ENCODE measurements at regions not wholly inside any gene's neighbourhood (a gene's known extent, or its start where the extent isn't known, plus 50 kb on each side); places are given as distances from the start of the nearest gene placed in this dataset.

DNA sequence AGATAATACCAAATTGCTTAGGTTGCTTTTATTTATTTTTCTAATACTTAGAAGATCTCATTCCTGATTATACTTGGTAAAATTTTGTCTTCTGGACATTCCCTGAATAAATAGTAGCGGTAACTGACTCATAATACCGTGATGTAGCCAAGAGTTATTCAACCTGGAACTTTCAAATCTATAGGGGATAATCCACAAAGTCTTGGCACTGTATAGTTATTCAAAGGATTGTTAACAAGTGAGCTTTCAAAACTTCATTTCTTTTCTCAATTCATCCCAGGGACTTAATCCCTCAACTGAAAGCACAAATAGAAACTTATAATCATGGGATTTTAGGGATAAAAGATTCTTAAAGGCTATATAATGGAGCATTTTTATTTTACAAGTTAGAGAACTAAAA lies 1383.3 kb downstream of the FAM133A start:
- ChIA-PET POLR2A (no interaction called here), CTCF (no interaction called here)
- TF ChIP-seq, protein P1, sequence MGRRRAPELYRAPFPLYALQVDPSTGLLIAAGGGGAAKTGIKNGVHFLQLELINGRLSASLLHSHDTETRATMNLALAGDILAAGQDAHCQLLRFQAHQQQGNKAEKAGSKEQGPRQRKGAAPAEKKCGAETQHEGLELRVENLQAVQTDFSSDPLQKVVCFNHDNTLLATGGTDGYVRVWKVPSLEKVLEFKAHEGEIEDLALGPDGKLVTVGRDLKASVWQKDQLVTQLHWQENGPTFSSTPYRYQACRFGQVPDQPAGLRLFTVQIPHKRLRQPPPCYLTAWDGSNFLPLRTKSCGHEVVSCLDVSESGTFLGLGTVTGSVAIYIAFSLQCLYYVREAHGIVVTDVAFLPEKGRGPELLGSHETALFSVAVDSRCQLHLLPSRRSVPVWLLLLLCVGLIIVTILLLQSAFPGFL (CRISPR knock-in tag; IDR thresholded peaks at IDR 0.05; ENCODE audit: borderline replicate concordance) = no peak
- TF ChIP-seq CBFB (CRISPR knock-in tag; IDR thresholded peaks at IDR 0.05; ENCODE audit: low read depth) = no peak
- no peak for TF ChIP-seq ZNF416 (CRISPR knock-in tag; IDR thresholded peaks at IDR 0.05)
- no peak for TF ChIP-seq MXD4 (CRISPR knock-in tag; IDR thresholded peaks at IDR 0.05; ENCODE audit: borderline replicate concordance)
- no peak for TF ChIP-seq TCF7 (CRISPR knock-in tag; IDR thresholded peaks at IDR 0.05; ENCODE audit: low read depth)
- TF ChIP-seq, protein P2, sequence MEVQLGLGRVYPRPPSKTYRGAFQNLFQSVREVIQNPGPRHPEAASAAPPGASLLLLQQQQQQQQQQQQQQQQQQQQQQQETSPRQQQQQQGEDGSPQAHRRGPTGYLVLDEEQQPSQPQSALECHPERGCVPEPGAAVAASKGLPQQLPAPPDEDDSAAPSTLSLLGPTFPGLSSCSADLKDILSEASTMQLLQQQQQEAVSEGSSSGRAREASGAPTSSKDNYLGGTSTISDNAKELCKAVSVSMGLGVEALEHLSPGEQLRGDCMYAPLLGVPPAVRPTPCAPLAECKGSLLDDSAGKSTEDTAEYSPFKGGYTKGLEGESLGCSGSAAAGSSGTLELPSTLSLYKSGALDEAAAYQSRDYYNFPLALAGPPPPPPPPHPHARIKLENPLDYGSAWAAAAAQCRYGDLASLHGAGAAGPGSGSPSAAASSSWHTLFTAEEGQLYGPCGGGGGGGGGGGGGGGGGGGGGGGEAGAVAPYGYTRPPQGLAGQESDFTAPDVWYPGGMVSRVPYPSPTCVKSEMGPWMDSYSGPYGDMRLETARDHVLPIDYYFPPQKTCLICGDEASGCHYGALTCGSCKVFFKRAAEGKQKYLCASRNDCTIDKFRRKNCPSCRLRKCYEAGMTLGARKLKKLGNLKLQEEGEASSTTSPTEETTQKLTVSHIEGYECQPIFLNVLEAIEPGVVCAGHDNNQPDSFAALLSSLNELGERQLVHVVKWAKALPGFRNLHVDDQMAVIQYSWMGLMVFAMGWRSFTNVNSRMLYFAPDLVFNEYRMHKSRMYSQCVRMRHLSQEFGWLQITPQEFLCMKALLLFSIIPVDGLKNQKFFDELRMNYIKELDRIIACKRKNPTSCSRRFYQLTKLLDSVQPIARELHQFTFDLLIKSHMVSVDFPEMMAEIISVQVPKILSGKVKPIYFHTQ (CRISPR knock-in tag; IDR thresholded peaks at IDR 0.05) = no peak
- TF ChIP-seq GRHL2 (CRISPR knock-in tag; IDR thresholded peaks at IDR 0.05; ENCODE audit: insufficient replicate concordance, severe bottlenecking) = no peak
- TF ChIP-seq, protein P3, sequence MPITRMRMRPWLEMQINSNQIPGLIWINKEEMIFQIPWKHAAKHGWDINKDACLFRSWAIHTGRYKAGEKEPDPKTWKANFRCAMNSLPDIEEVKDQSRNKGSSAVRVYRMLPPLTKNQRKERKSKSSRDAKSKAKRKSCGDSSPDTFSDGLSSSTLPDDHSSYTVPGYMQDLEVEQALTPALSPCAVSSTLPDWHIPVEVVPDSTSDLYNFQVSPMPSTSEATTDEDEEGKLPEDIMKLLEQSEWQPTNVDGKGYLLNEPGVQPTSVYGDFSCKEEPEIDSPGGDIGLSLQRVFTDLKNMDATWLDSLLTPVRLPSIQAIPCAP (CRISPR knock-in tag; IDR thresholded peaks at IDR 0.05) = no peak
- no peak for TF ChIP-seq PRRX2 (CRISPR knock-in tag; IDR thresholded peaks at IDR 0.05)
- TF ChIP-seq, protein P4, sequence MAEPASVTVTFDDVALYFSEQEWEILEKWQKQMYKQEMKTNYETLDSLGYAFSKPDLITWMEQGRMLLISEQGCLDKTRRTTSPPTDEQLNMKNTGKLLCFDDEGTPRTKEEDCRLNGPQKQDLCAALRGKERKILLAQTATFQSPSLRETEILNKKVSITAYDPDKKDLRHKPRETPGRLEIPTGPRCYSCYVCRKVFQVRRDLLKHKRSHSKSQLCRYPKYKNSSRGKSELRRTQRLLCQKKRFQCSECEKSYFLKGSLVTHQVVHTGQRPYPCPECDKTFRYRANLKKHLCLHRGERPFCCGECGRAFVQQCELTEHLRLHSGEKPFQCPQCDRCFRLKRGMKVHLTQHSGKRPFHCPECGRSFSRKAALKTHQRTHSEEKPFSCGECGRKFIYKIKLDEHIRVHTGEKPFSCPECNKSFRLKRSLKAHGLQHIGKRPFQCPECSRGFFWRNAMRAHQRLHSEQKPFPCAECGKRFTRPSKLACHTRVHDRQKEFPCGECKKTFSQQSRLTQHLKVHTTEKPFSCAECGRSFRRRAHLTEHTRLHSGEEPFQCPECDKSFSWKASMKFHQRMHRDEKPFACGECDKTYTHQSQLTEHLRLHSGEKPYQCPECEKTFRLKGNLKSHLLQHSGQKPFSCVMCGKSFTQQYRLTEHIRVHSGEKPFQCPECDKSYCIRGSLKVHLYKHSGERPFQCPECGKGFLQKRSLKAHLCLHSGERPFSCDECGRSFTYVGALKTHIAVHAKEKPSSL (CRISPR knock-in tag; conservative IDR thresholded peaks at IDR 0.05) = no peak
- TF ChIP-seq, protein P5, sequence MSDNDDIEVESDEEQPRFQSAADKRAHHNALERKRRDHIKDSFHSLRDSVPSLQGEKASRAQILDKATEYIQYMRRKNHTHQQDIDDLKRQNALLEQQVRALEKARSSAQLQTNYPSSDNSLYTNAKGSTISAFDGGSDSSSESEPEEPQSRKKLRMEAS (CRISPR knock-in tag; IDR thresholded peaks at IDR 0.05) = no peak
- ATAC-seq (no peak), DNase-seq (ENCODE audit: low spot score) (no peak)
- Mint-ChIP-seq H3K4me1 (peaks cover 20% of the 10 kb centered on the region), H3K27me3 (ENCODE audit: low read depth) (no peaks in the 10 kb centered on the region), H3K9me3 (no peaks in the 10 kb centered on the region), H3K36me3 (no peaks in the 10 kb centered on the region), H3K4me3 (no peak overlapping the region), H3K27ac (no peak overlapping the region)

DNA sequence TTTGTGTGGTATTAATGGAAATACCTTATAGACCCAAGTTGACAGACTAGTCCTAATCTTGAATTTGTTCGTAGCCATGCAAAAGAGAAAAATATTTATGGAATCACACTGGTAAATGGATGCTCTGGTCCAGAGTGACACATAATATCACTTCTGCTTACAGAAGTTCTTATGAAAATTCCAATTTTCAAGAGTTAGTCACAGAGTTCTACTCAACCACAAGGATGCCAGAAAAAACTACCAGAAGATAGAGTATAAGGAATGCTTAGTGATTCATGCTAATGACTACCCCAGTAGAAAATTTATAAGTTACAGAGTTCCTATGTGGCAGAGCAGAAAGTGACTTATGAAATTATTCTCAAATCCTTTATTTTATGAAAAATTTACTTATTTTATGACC lies 1384.8 kb downstream of the FAM133A start:
- H3K4me1 Mint-ChIP-seq = peaks cover 20% of the 10 kb centered on the region
- POLR2A ChIA-PET = no interaction called here
- DNase-seq (ENCODE audit: low spot score) (no peak), ATAC-seq (no peak)
- no peak overlapping the region for H3K4me3 Mint-ChIP-seq
- no peaks in the 10 kb centered on the region for H3K27me3 Mint-ChIP-seq (ENCODE audit: low read depth)
- H3K36me3 Mint-ChIP-seq = no peaks in the 10 kb centered on the region
- CTCF ChIA-PET = interaction anchor here (2.4 kb wide), 1 partner anchor 18 kb away, joined by 7 read pairs; no protein-coding TSS in a partner anchor
- H3K9me3 Mint-ChIP-seq = no peaks in the 10 kb centered on the region
- H3K27ac Mint-ChIP-seq = no peak overlapping the region
- no peak for TF ChIP-seq ZNF671 (CRISPR knock-in tag; IDR thresholded peaks at IDR 0.05)
- TF ChIP-seq GRHL2 (CRISPR knock-in tag; IDR thresholded peaks at IDR 0.05; ENCODE audit: insufficient replicate concordance, severe bottlenecking) = no peak
- TF ChIP-seq ATF1 (CRISPR knock-in tag; IDR thresholded peaks at IDR 0.05) = no peak
- TF ChIP-seq ESRRA (CRISPR knock-in tag; IDR thresholded peaks at IDR 0.05; ENCODE audit: borderline replicate concordance) = no peak
- no peak for TF ChIP-seq NFYB (CRISPR knock-in tag; conservative IDR thresholded peaks at IDR 0.05; ENCODE audit: low read depth)
- no peak for TF ChIP-seq JAZF1 (CRISPR knock-in tag; IDR thresholded peaks at IDR 0.05)
- TF ChIP-seq, protein P6, sequence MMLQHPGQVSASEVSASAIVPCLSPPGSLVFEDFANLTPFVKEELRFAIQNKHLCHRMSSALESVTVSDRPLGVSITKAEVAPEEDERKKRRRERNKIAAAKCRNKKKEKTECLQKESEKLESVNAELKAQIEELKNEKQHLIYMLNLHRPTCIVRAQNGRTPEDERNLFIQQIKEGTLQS (CRISPR knock-in tag; conservative IDR thresholded peaks at IDR 0.05) = no peak
- TF ChIP-seq, protein P1 (CRISPR knock-in tag; IDR thresholded peaks at IDR 0.05; ENCODE audit: borderline replicate concordance) = no peak
- TF ChIP-seq GABPB1 (CRISPR knock-in tag; IDR thresholded peaks at IDR 0.05) = no peak
- TF ChIP-seq NFATC4 (CRISPR knock-in tag; IDR thresholded peaks at IDR 0.05) = no peak
- TF ChIP-seq NFE2L1 (CRISPR knock-in tag; IDR thresholded peaks at IDR 0.05) = no peak
- no peak for TF ChIP-seq MYBL2 (CRISPR knock-in tag; IDR thresholded peaks at IDR 0.05)
- TF ChIP-seq, protein P7, sequence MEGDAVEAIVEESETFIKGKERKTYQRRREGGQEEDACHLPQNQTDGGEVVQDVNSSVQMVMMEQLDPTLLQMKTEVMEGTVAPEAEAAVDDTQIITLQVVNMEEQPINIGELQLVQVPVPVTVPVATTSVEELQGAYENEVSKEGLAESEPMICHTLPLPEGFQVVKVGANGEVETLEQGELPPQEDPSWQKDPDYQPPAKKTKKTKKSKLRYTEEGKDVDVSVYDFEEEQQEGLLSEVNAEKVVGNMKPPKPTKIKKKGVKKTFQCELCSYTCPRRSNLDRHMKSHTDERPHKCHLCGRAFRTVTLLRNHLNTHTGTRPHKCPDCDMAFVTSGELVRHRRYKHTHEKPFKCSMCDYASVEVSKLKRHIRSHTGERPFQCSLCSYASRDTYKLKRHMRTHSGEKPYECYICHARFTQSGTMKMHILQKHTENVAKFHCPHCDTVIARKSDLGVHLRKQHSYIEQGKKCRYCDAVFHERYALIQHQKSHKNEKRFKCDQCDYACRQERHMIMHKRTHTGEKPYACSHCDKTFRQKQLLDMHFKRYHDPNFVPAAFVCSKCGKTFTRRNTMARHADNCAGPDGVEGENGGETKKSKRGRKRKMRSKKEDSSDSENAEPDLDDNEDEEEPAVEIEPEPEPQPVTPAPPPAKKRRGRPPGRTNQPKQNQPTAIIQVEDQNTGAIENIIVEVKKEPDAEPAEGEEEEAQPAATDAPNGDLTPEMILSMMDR (IDR thresholded peaks at IDR 0.05) = no peak
- no peak for TF ChIP-seq EMX1 (CRISPR knock-in tag; IDR thresholded peaks at IDR 0.05)
- TF ChIP-seq, protein P8, sequence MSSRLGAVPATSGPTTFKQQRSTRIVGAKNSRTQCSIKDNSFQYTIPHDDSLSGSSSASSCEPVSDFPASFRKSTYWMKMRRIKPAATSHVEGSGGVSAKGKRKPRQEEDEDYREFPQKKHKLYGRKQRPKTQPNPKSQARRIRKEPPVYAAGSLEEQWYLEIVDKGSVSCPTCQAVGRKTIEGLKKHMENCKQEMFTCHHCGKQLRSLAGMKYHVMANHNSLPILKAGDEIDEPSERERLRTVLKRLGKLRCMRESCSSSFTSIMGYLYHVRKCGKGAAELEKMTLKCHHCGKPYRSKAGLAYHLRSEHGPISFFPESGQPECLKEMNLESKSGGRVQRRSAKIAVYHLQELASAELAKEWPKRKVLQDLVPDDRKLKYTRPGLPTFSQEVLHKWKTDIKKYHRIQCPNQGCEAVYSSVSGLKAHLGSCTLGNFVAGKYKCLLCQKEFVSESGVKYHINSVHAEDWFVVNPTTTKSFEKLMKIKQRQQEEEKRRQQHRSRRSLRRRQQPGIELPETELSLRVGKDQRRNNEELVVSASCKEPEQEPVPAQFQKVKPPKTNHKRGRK (CRISPR knock-in tag; IDR thresholded peaks at IDR 0.05; ENCODE audit: borderline replicate concordance) = no peak
